ENCODE measurements at regions not wholly inside any gene's neighbourhood (a gene's known extent, or its start where the extent isn't known, plus 50 kb on each side); places are given as distances from the start of the nearest gene placed in this dataset.

- Histone ChIP-seq H3K4me3 (IDR thresholded peaks at IDR 0.05; ENCODE audit: insufficient read depth, low read depth, low read length) (no peak overlapping the region), H3K27ac (no peak overlapping the region), H3K4me1 (ENCODE audit: low read depth, poor library complexity, severe bottlenecking) (no peaks in the 10 kb centered on the region), H3K36me3 (ENCODE audit: insufficient read depth) (no peaks in the 10 kb centered on the region), H4K20me1 (ENCODE audit: insufficient read depth) (no peaks in the 10 kb centered on the region), H3K4me2 (no peak overlapping the region), H3K9ac (no peak overlapping the region), H3K27me3 (ENCODE audit: insufficient read depth, low read depth) (no peaks in the 10 kb centered on the region), H3K79me2 (ENCODE audit: insufficient read depth, low read depth) (no peaks in the 10 kb centered on the region), H2AFZ (ENCODE audit: low read depth) (no peak overlapping the region)
- no peak for TF ChIP-seq CTCF (conservative IDR thresholded peaks at IDR 0.05; ENCODE audit: low read depth, low read length)
Measured at GRCh38 chr2:19109518-19109917, 248.9 kb downstream of the OSR1 start.

GRCh38 chr2:19106376-19106775 lies 252.0 kb downstream of the OSR1 start:
- Histone ChIP-seq H3K36me3 (ENCODE audit: insufficient read depth) (no peaks in the 10 kb centered on the region), H3K79me2 (ENCODE audit: insufficient read depth, low read depth) (no peaks in the 10 kb centered on the region), H4K20me1 (ENCODE audit: insufficient read depth) (no peaks in the 10 kb centered on the region), H3K4me1 (ENCODE audit: low read depth, poor library complexity, severe bottlenecking) (no peaks in the 10 kb centered on the region), H3K27me3 (ENCODE audit: insufficient read depth, low read depth) (no peaks in the 10 kb centered on the region), H3K27ac (no peak overlapping the region), H3K4me2 (no peak overlapping the region), H3K9ac (no peak overlapping the region), H3K4me3 (IDR thresholded peaks at IDR 0.05; ENCODE audit: insufficient read depth, low read depth, low read length) (no peak overlapping the region), H2AFZ (ENCODE audit: low read depth) (no peak overlapping the region)
- no peak for TF ChIP-seq CTCF (conservative IDR thresholded peaks at IDR 0.05; ENCODE audit: low read depth, low read length)

- Histone ChIP-seq H3K4me1 (ENCODE audit: low read depth, poor library complexity, severe bottlenecking) (no peaks in the 10 kb centered on the region), H3K9ac (no peak overlapping the region), H3K4me3 (IDR thresholded peaks at IDR 0.05; ENCODE audit: insufficient read depth, low read depth, low read length) (no peak overlapping the region), H2AFZ (ENCODE audit: low read depth) (no peak overlapping the region), H3K36me3 (ENCODE audit: insufficient read depth) (no peaks in the 10 kb centered on the region), H3K4me2 (no peak overlapping the region), H3K27ac (no peak overlapping the region), H4K20me1 (ENCODE audit: insufficient read depth) (no peaks in the 10 kb centered on the region), H3K27me3 (ENCODE audit: insufficient read depth, low read depth) (no peaks in the 10 kb centered on the region), H3K79me2 (ENCODE audit: insufficient read depth, low read depth) (no peaks in the 10 kb centered on the region)
- TF ChIP-seq CTCF (conservative IDR thresholded peaks at IDR 0.05; ENCODE audit: low read depth, low read length), result no peak
Measured at GRCh38 chr2:19104503-19104902, 253.9 kb downstream of the OSR1 start.

GRCh38 chr2:19102696-19103423 lies 255.6 kb downstream of the OSR1 start:
- H3K4me2 ChIP-seq, result no peak overlapping the region
- H2AFZ ChIP-seq (ENCODE audit: low read depth), result no peak overlapping the region
- no peak overlapping the region for H3K9ac ChIP-seq
- no peak for TF ChIP-seq CTCF (conservative IDR thresholded peaks at IDR 0.05; ENCODE audit: low read depth, low read length)
- no peaks in the 10 kb centered on the region for H3K79me2 ChIP-seq (ENCODE audit: insufficient read depth, low read depth)
- H4K20me1 ChIP-seq (ENCODE audit: insufficient read depth), result no peaks in the 10 kb centered on the region
- H3K27ac ChIP-seq, result no peak overlapping the region
- no peaks in the 10 kb centered on the region for H3K4me1 ChIP-seq (ENCODE audit: low read depth, poor library complexity, severe bottlenecking)
- H3K4me3 ChIP-seq (IDR thresholded peaks at IDR 0.05; ENCODE audit: insufficient read depth, low read depth, low read length), result no peak overlapping the region
- H3K36me3 ChIP-seq (ENCODE audit: insufficient read depth), result no peaks in the 10 kb centered on the region
- no peaks in the 10 kb centered on the region for H3K27me3 ChIP-seq (ENCODE audit: insufficient read depth, low read depth)
